HFFc6 (cell line): ENCODE measurements at regions not wholly inside any gene's neighbourhood (a gene's known extent, or its start where the extent isn't known, plus 50 kb on each side); places are given as distances from the start of the nearest gene placed in this dataset.

Experiments used
- DNase-seq: peaks from one replicate; pipeline ENCODE4 v3.0.0-alpha.2; 2018
- H3K27ac Mint-ChIP-seq: 2 replicates; pipeline ENCODE4 v1.8.0; 2020; ENCODE audit warnings: mild to moderate bottlenecking, mixed read lengths
- H3K27me3 Mint-ChIP-seq: 2 replicates; pipeline ENCODE4 v1.8.0; 2021; ENCODE audit warnings: mild to moderate bottlenecking, moderate library complexity, mixed read lengths; ENCODE audit not compliant: insufficient read depth
- H3K36me3 Mint-ChIP-seq: 2 replicates; pipeline ENCODE4 v1.8.0; 2021; ENCODE audit warnings: low read depth, mixed read lengths
- H3K4me1 Mint-ChIP-seq: 2 replicates; pipeline ENCODE4 v1.8.0; 2020; ENCODE audit warnings: low read depth, mixed read lengths
- H3K4me3 Mint-ChIP-seq: 2 replicates; pipeline ENCODE4 v1.8.0; 2020; ENCODE audit warnings: mild to moderate bottlenecking, moderate library complexity, mixed read lengths
- H3K9me3 Mint-ChIP-seq: 2 replicates; pipeline ENCODE4 v1.8.0; 2020; ENCODE audit warnings: mild to moderate bottlenecking, mixed read lengths
- CTCF ChIP-seq: fragments of 200-600 bp; sonication (generic); IDR thresholded peaks from 2 replicates; pipeline ENCODE4 v1.5.0; 2021; ENCODE audit warnings: antibody characterized with exemption, mild to moderate bottlenecking

- H3K27ac Mint-ChIP-seq = no peak overlapping the region
- TF ChIP-seq CTCF = no peak
- no peak for DNase-seq
- no peaks in the 10 kb centered on the region for H3K9me3 Mint-ChIP-seq
- no peaks in the 10 kb centered on the region for H3K36me3 Mint-ChIP-seq
- no peak overlapping the region for H3K4me3 Mint-ChIP-seq
- peaks cover 16% of the 10 kb centered on the region for H3K4me1 Mint-ChIP-seq
- H3K27me3 Mint-ChIP-seq = peaks cover 44% of the 10 kb centered on the region
These were observed 92.8 kb upstream of the PAX2 start for GRCh38 chr10:100652406-100653135.

GRCh38 chr10:100653238-100653956 lies 92.0 kb upstream of the PAX2 start:
- H3K27ac Mint-ChIP-seq = no peak overlapping the region

GRCh38 chr10:100653957-100654781 lies 91.2 kb upstream of the PAX2 start:
- H3K27ac Mint-ChIP-seq = no peak overlapping the region
- no peak for DNase-seq
- no peaks in the 10 kb centered on the region for H3K36me3 Mint-ChIP-seq
- no peaks in the 10 kb centered on the region for H3K9me3 Mint-ChIP-seq
- peaks cover 16% of the 10 kb centered on the region for H3K4me1 Mint-ChIP-seq
- peak overlapping the region; percentile 55 for H3K4me3 Mint-ChIP-seq
- TF ChIP-seq CTCF = no peak
- peaks cover 55% of the 10 kb centered on the region for H3K27me3 Mint-ChIP-seq

More at GRCh38 chr10:100653238-100653956, 92.0 kb upstream of the PAX2 start:
- H3K4me3 Mint-ChIP-seq = no peak overlapping the region
- DNase-seq = no peak
- H3K36me3 Mint-ChIP-seq = no peaks in the 10 kb centered on the region
- peaks cover 16% of the 10 kb centered on the region for H3K4me1 Mint-ChIP-seq
- H3K27me3 Mint-ChIP-seq = peaks cover 47% of the 10 kb centered on the region
- no peaks in the 10 kb centered on the region for H3K9me3 Mint-ChIP-seq
- no peak for TF ChIP-seq CTCF

GRCh38 chr10:100654782-100655325 lies 90.5 kb upstream of the PAX2 start:
- peak overlapping the region; percentile 41; the same call in 1 of the 2 replicates for H3K4me3 Mint-ChIP-seq
- peaks cover 16% of the 10 kb centered on the region for H3K4me1 Mint-ChIP-seq
- no peaks in the 10 kb centered on the region for H3K36me3 Mint-ChIP-seq
- H3K27ac Mint-ChIP-seq = no peak overlapping the region
- H3K9me3 Mint-ChIP-seq = no peaks in the 10 kb centered on the region
- no peak for DNase-seq
- no peak for TF ChIP-seq CTCF
- peaks cover 62% of the 10 kb centered on the region for H3K27me3 Mint-ChIP-seq

GRCh38 chr10:100655326-100655759 lies 90.0 kb upstream of the PAX2 start:
- H3K9me3 Mint-ChIP-seq = no peaks in the 10 kb centered on the region
- DNase-seq = no peak
- peaks cover 16% of the 10 kb centered on the region for H3K4me1 Mint-ChIP-seq
- H3K4me3 Mint-ChIP-seq = no peak overlapping the region
- no peak for TF ChIP-seq CTCF
- H3K27ac Mint-ChIP-seq = no peak overlapping the region
- H3K27me3 Mint-ChIP-seq = peaks cover 67% of the 10 kb centered on the region
- H3K36me3 Mint-ChIP-seq = no peaks in the 10 kb centered on the region
